AG09319 (cell line): ENCODE measurements at regions not wholly inside any gene's neighbourhood (a gene's known extent, or its start where the extent isn't known, plus 50 kb on each side); places are given as distances from the start of the nearest gene placed in this dataset.

Source experiments
- DNase-seq: peaks from one replicate; pipeline ENCODE4 v3.0.0-alpha.2; 2010; ENCODE audit warnings: low read depth; ENCODE audit errors: extremely low read depth
- TF ChIP-seq, protein P1 (sequence below): IDR thresholded peaks from 2 replicates; pipeline ENCODE4 v1.5.1; 2011; ENCODE audit warnings: low read depth, mild to moderate bottlenecking, inconsistent platforms, low read length, moderate library complexity

DNA sequence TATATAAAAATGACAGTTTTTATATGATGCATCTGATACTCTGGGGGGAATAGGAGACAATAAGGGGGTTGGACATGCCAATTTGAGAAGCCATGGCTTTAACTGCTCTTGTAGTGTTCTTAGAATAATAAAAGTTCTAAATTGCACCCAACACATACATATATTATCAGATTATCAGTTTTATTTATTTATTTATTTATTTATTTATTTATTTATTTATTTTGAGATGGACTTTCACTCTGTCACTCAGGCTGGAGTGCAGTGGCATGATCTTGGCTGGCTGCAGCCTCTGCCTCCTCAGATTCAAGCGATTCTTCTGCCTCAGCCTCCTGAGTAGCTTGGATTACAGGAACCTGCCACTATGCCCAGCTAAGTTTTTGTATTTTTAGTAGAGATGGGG, 356.8 kb downstream of the TLL1 start:
- TF ChIP-seq, protein P1, sequence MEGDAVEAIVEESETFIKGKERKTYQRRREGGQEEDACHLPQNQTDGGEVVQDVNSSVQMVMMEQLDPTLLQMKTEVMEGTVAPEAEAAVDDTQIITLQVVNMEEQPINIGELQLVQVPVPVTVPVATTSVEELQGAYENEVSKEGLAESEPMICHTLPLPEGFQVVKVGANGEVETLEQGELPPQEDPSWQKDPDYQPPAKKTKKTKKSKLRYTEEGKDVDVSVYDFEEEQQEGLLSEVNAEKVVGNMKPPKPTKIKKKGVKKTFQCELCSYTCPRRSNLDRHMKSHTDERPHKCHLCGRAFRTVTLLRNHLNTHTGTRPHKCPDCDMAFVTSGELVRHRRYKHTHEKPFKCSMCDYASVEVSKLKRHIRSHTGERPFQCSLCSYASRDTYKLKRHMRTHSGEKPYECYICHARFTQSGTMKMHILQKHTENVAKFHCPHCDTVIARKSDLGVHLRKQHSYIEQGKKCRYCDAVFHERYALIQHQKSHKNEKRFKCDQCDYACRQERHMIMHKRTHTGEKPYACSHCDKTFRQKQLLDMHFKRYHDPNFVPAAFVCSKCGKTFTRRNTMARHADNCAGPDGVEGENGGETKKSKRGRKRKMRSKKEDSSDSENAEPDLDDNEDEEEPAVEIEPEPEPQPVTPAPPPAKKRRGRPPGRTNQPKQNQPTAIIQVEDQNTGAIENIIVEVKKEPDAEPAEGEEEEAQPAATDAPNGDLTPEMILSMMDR = no peak
- no peak for DNase-seq

DNA sequence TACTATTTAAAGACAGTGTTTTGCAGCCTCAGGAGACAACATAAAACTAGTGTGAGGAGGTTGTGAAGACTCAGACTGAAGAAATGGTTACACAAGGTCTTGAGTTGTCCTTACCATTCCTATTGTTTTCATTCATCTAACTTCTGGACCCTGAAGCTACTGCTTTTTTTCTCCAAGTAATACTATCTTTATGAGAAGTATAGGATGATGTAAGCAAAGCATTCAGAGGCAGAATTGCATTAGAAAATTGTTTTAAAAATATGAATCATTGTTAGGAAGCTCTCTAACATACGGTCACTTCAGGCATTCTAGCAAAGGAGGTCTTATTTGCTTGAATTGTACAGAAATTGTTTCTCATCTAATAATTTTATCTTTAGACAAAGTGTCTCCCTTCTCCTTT, 357.8 kb downstream of the TLL1 start:
- no peak for DNase-seq
- TF ChIP-seq, protein P1 = no peak

DNA sequence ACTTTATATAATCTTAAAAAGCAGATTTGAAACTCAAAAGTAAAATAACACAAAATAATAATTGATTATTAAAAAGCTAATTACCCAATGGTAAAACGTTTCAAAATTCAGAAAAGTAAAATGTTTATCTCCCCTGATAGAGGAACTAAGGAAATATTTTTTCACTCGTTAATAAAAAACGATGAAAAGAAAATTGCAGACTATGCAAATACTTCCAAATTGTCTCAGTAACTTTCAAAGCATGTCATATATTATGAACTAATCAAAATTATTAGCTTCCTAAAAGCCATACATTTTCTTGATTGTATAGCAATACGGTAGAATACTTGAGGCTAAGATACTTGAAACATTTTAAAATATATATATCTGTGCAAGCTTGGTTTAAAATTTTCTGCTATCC, 366.3 kb downstream of the TLL1 start:
- DNase-seq = no peak
- TF ChIP-seq, protein P1 = no peak

DNA sequence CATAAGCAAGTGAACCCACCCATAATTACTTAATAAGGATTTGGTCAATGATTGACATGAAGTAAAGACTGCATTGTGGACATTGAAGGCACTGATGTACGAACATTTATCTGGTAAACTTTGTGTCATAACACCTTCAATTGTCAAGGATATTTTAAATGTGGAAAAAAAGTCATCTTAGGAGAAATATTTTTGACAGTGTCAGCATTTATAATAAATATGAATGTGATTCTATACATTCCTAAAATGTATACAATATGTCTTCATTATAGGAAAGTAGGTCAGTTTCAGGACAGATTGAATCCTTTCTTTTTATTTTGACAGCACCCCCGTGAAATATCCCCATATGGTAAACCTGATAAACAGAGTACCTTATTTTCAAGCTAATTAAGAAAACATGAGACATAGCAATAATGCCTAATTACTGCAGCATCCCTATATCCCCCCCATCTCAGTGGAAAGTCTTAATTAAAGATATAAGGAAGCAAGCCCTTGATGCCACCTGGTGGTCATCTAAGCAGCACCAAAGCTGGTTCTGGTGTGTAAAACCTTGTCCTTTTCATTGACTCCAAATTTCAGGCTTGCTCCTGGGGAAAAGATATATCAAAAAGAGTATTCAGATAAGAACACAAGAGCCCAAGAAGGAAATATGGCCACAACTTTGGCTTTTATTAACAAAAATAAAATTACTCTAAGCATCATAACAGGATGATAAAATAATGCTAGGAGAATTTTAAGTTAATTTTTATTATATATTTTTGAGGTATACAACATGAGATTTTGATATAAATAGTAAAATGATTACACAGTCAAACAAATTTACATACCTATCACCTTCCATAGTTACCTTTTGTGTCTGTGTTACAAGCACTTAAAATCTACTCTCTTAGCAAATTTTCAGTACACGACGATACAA, 379.7 kb downstream of the TLL1 start:
- no peak for DNase-seq

DNA sequence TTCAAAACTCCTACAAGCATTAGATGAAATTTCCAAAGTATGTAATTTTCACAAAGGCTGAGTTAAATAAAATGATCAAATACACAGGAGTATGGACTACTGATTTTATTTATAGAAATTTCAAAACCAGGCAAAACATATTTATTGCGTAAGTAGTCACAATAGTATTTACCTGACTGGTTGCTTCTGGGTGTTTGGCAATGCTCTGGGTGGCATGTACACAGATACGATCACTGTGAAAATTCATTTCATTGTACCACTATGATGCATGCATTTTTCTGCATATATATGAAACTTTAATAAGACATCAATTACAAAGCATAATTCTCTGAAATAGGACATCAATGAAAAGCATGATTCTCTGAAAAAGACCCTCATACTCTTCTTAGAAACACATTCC, 384.2 kb downstream of the TLL1 start:
- no peak for DNase-seq
- TF ChIP-seq, protein P1 = no peak

More for the DNA sequence above, 379.7 kb downstream of the TLL1 start:
- TF ChIP-seq, protein P1 = peak; percentile 2

DNA sequence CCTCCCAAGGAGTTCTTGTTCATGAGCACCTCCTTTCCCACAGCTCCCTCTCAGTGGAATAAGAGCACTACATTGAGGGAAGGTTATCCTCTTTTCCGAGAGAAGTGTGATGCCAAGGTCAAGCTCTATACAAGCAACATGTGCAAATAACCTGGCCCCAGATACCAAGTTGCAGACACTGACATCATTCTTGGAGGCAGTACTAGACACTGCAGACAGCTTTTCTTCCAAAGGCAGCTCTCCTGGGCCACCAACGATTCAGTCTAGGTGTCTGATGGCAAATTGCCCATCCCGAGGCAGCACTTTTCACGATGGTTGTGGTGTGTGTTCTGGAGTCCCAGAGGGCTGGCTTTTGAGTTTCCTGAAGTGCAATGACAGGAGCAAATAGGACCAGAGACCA, 384.9 kb downstream of the TLL1 start:
- DNase-seq = no peak
- TF ChIP-seq, protein P1 = no peak

DNA sequence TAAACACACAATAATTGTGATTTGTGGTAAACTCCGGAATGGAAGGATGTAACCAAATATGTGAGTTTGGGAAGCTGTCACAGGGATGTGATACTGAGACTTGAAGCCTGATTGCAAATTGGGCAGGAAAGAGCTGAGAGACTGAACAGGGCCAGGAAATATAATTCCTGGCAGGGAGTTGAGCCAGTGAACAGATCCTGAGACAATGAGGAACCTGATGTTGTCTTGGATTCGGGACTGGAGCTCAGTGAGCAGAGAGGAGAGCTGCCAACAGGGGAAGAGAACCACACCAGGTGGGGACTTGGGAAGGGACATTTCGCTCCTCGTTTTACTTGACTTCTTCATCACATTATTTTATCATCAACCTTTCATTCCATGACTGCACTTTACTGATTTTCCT, 386.0 kb downstream of the TLL1 start:
- TF ChIP-seq, protein P1 = no peak
- DNase-seq = no peak
